CD4-positive, alpha-beta T cell treated with Interleukin-12 subunit alpha and Interleukin-12 subunit beta, for 1 hour (primary cell): ENCODE measurements at regions not wholly inside any gene's neighbourhood (a gene's known extent, or its start where the extent isn't known, plus 50 kb on each side); places are given as distances from the start of the nearest gene placed in this dataset.
"Not testable (repeated sequence)": the region's sequence is repeated elsewhere in the genome, so short reads cannot be mapped to it uniquely, and the experiment has no call there.

Experiments
- DNase-seq: peaks from one replicate; pipeline ENCODE4 v3.0.0-alpha.2; 2020

GRCh38 chr1:206365271-206365670 lies 105.0 kb upstream of the IKBKE start:
- not testable (repeated sequence) for DNase-seq

- DNase-seq = not testable (repeated sequence)
These were observed 104.1 kb upstream of the IKBKE start for GRCh38 chr1:206366131-206366530.

- not testable (repeated sequence) for DNase-seq
These were observed 103.5 kb upstream of the IKBKE start for GRCh38 chr1:206366772-206367171.

GRCh38 chr1:206367955-206368622 lies 102.2 kb upstream of the IKBKE start:
- DNase-seq = not testable (repeated sequence)

GRCh38 chr1:206374725-206375124 lies 95.6 kb upstream of the IKBKE start:
- not testable (repeated sequence) for DNase-seq

GRCh38 chr1:206375552-206375951 lies 94.7 kb upstream of the IKBKE start:
- DNase-seq = not testable (repeated sequence)

- DNase-seq = not testable (repeated sequence)
These were observed 91.8 kb upstream of the IKBKE start for GRCh38 chr1:206378506-206378905.

GRCh38 chr1:206379245-206379644 lies 91.0 kb upstream of the IKBKE start:
- DNase-seq = not testable (repeated sequence)

GRCh38 chr1:206380163-206380790 lies 90.0 kb upstream of the IKBKE start:
- DNase-seq = not testable (repeated sequence)

- DNase-seq = not testable (repeated sequence)
These were observed 89.3 kb upstream of the IKBKE start for GRCh38 chr1:206380791-206381610.

GRCh38 chr1:206384029-206384807 lies 86.1 kb upstream of the IKBKE start:
- DNase-seq = peak; percentile 39

- DNase-seq = not testable (repeated sequence)
These were observed 85.4 kb upstream of the IKBKE start for GRCh38 chr1:206384891-206385290.

GRCh38 chr1:206387631-206388030 lies 82.6 kb upstream of the IKBKE start:
- not testable (repeated sequence) for DNase-seq

- DNase-seq = not testable (repeated sequence)
These were observed 78.4 kb upstream of the IKBKE start for GRCh38 chr1:206391903-206392302.

GRCh38 chr1:206397501-206397900 lies 72.8 kb upstream of the IKBKE start:
- DNase-seq = not testable (repeated sequence)

GRCh38 chr1:206398261-206398660 lies 72.0 kb upstream of the IKBKE start:
- not testable (repeated sequence) for DNase-seq

GRCh38 chr1:206403612-206404307 lies 66.5 kb upstream of the IKBKE start:
- not testable (repeated sequence) for DNase-seq

- not testable (repeated sequence) for DNase-seq
These were observed 65.8 kb upstream of the IKBKE start for GRCh38 chr1:206404309-206405027.

GRCh38 chr1:206405282-206405681 lies 65.0 kb upstream of the IKBKE start:
- DNase-seq = not testable (repeated sequence)

- not testable (repeated sequence) for DNase-seq
These were observed 61.6 kb upstream of the IKBKE start for GRCh38 chr1:206408371-206409288.
